IPS-18c (cell line): ENCODE measurements at regions not wholly inside any gene's neighbourhood (a gene's known extent, or its start where the extent isn't known, plus 50 kb on each side); places are given as distances from the start of the nearest gene placed in this dataset.
"Not testable (repeated sequence)": the region's sequence is repeated elsewhere in the genome, so short reads cannot be mapped to it uniquely, and the experiment has no call there.

ENCODE experiments used
- H3K4me3 ChIP-seq: 2 replicates; pipeline ENCODE4 v1.7.0; 2013; ENCODE audit warnings: low read depth, mild to moderate bottlenecking, low read length, moderate library complexity; ENCODE audit not compliant: insufficient read depth
- H3K9me3 ChIP-seq: one replicate; pipeline ENCODE4 v1.6.1; 2013; ENCODE audit warnings: mild to moderate bottlenecking, low read length, moderate library complexity; ENCODE audit not compliant: control insufficient read depth, insufficient read depth

- H3K9me3 ChIP-seq: no peaks in the 10 kb centered on the region
Measured at GRCh38 chr13:54004026-54004699, 975.5 kb downstream of the OLFM4 start.

DNA sequence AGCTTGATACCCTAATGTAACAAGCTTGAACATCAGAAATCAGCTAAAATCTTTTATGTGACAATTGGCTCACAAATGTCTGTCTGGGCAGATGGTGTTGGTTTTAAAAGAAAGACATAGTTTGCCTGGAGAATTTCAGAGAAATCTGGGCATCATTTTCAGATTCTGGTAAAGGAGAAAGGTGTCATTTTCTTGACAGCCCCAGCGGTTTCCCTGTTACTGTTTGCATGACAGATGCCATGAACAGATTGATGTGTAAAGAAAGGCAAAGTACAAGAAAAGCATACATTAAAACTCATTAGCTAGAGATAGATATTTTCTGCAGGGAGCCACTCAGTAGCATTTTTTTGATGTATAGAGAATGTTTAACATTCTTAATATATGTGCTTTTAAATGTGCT is 987.9 kb downstream of the OLFM4 start:
- Histone ChIP-seq H3K4me3 (no peak overlapping the region), H3K9me3 (no peaks in the 10 kb centered on the region)

More at GRCh38 chr13:54004026-54004699, 975.5 kb downstream of the OLFM4 start:
- no peak overlapping the region for H3K4me3 ChIP-seq

GRCh38 chr13:54018485-54018884 is 989.9 kb downstream of the OLFM4 start:
- Histone ChIP-seq H3K4me3 (no peak overlapping the region), H3K9me3 (no peaks in the 10 kb centered on the region)

GRCh38 chr13:54029226-54029625 is 1000.6 kb downstream of the OLFM4 start:
- Histone ChIP-seq H3K9me3 (no peaks in the 10 kb centered on the region), H3K4me3 (no peak overlapping the region)

DNA sequence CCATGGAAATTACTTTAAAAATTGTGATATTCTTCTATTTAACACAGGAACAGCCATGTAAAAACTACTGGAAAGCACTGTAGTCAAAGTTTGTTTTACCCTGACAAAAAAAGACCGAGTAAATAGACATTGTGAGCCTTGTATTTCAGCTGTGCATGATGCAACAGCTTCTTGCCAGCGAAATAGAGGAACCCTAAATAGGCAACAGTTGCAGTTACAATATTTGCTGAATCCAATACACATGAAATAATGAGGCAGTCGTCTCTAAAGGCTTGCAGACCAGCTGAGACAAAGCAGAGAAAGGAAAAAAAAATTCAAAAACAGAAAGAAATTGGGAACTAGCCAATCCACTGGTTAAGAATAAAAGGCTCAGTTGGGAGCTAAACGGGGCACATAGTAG is 1001.1 kb downstream of the OLFM4 start:
- Histone ChIP-seq H3K9me3 (no peaks in the 10 kb centered on the region), H3K4me3 (no peak overlapping the region)

- H3K4me3 ChIP-seq: peak overlapping the region; percentile 17; the same call in 1 of the 2 replicates
- no peaks in the 10 kb centered on the region for H3K9me3 ChIP-seq
Measured at GRCh38 chr13:54033323-54033861, 1004.8 kb downstream of the OLFM4 start.

DNA sequence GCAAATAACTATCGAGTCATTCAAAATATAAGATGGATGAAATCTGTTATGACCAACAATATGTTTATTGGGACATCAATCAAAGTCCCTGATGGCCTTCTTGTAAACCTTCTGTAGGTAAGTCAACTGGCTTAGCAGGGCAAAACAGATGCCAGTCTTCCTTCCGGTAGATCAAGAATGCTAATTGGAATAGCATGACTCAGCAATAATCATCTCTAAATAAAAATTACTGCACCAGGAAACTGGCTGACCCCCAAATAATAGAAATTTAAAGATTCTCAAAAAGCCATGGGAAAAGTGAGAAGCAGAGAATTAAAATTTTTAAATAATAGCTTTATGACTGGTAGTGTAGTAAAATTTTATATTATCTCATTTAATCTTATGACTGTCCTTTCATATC is 1005.4 kb downstream of the OLFM4 start:
- no peak overlapping the region for H3K4me3 ChIP-seq
- no peaks in the 10 kb centered on the region for H3K9me3 ChIP-seq

DNA sequence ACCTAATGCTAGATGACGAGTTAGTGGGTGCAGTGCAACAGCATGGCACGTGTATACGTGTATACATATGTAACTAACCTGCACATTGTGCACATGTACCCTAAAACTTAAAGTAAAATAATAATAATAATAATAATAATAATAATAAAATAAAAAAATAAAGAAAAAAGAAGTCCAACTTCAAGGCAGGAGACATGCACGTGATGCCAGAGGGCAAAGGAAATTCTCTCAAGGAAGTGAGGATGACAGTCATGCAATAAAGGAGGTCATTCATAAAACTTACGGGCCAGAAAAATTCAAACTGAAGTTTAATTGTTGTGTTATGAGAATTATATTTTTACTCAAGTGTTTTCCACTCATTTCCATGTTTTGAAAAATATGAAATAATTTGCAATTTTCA is 1028.8 kb downstream of the OLFM4 start:
- not testable (repeated sequence) for H3K4me3 ChIP-seq, H3K9me3 ChIP-seq

DNA sequence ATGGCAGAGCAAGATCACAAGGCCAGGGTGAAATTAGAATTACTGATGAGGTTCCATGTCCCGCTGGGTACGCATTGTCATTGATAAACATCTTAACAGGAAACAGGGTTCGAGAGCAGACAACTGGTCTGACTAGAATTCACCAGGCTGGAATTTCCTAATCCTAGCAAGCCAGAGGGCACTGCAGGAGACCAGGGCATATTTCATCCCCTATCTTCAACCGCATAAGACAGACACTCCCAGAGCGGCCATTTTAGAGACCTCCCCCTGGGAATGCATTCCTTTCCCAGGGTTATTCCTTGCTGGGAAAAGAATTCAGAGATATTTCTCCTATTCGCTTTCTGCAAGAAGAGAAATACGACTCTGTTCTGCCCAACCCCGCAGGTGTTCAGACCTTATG is 1041.3 kb downstream of the OLFM4 start:
- H3K9me3 ChIP-seq, H3K4me3 ChIP-seq: not testable (repeated sequence)

GRCh38 chr13:54077569-54077968 is 1049.0 kb downstream of the OLFM4 start:
- Histone ChIP-seq H3K4me3 (no peak overlapping the region), H3K9me3 (no peaks in the 10 kb centered on the region)

GRCh38 chr13:54078271-54078870 is 1049.8 kb downstream of the OLFM4 start:
- no peaks in the 10 kb centered on the region for H3K9me3 ChIP-seq
- H3K4me3 ChIP-seq: no peak overlapping the region

GRCh38 chr13:54082309-54082708 is 1053.7 kb downstream of the OLFM4 start:
- not testable (repeated sequence) for H3K9me3 ChIP-seq, H3K4me3 ChIP-seq

GRCh38 chr13:54091884-54092283 is 1063.3 kb downstream of the OLFM4 start:
- H3K9me3 ChIP-seq: no peaks in the 10 kb centered on the region
- no peak overlapping the region for H3K4me3 ChIP-seq

GRCh38 chr13:54092686-54093085 is 1064.1 kb downstream of the OLFM4 start:
- no peaks in the 10 kb centered on the region for H3K9me3 ChIP-seq
- H3K4me3 ChIP-seq: no peak overlapping the region

- H3K4me3 ChIP-seq: no peak overlapping the region
- H3K9me3 ChIP-seq: no peaks in the 10 kb centered on the region
Measured at GRCh38 chr13:54110597-54110996, 1082.0 kb downstream of the OLFM4 start.

- no peak overlapping the region for H3K4me3 ChIP-seq
- H3K9me3 ChIP-seq: no peaks in the 10 kb centered on the region
Measured at GRCh38 chr13:54124700-54125099, 1096.1 kb downstream of the OLFM4 start.

DNA sequence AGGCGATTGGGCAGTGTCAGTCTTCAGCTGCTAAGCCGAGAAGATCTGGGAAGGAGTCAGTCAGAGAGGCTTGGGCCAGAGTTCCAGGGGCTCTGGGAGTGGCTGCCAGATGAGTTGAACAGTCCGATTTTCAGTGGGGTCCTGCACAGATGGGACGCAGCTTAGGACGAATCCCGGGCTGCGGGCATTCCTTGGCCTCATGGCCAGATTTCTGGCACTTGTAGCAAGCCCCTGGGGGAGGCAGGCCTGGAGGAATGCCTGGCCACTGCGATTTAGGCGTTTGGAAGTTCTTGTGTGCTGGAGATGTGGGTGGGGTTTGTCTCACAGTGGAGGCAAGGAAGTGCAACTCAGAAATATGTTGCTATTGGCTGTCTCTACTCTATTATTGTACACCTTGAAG is 1102.3 kb downstream of the OLFM4 start:
- H3K4me3 ChIP-seq, H3K9me3 ChIP-seq: not testable (repeated sequence)

DNA sequence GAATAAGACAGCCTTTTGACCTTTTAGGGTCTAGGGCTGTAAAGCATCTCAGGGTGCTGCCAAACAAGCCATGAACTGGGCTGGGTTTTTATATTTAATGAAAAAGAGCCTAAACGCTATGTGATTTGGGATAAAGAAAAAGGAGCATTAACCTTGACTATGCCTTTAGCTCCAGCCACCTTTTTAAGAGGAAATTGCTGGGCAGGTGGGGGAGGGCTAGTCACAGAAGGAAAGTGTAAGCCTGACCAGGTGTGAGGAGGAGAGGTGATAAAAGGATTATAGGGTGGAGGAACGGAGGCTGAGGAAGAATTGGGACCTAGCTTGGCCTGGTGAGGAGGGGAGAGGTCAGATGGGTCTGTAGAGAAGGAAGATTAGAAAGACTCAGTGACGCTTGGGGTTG is 1102.8 kb downstream of the OLFM4 start:
- H3K4me3 ChIP-seq, H3K9me3 ChIP-seq: not testable (repeated sequence)

DNA sequence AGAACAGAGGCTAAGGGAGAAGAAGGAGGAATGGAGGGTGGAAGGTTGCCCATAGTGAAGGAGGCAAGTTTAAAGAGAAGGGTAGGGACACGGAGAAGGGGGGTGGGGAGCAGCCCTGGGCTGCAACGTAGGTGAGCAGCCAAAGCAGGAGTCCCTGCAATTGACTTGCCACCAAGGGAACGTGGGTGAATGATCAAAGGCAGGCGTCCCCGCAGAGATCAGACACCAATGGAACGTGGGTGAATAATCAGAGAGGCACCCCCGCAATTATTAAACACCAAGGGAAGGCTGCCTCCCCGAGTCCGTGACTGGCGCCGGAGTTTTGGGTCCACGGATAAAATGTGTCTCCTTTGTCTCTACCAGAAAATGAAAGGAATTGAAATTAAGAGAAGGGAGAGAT is 1103.5 kb downstream of the OLFM4 start:
- H3K4me3 ChIP-seq, H3K9me3 ChIP-seq: not testable (repeated sequence)
